ENCODE measurements at regions not wholly inside any gene's neighbourhood (a gene's known extent, or its start where the extent isn't known, plus 50 kb on each side); places are given as distances from the start of the nearest gene placed in this dataset.

- no peak overlapping the region for H3K4me3 Mint-ChIP-seq (ENCODE audit: unreplicated experiment)
- no peak for DNase-seq (ENCODE audit: extremely low spot score, unreplicated experiment)
- no peaks in the 10 kb centered on the region for H3K36me3 Mint-ChIP-seq (ENCODE audit: unreplicated experiment)
- peaks cover 58% of the 10 kb centered on the region for H3K4me1 Mint-ChIP-seq (ENCODE audit: unreplicated experiment)
- H3K27ac Mint-ChIP-seq (ENCODE audit: unreplicated experiment): no peak overlapping the region
- no peaks in the 10 kb centered on the region for H3K9me3 Mint-ChIP-seq (ENCODE audit: unreplicated experiment)
- H3K27me3 Mint-ChIP-seq (ENCODE audit: unreplicated experiment): no peaks in the 10 kb centered on the region
- TF ChIP-seq CTCF (IDR thresholded peaks at IDR 0.05): no peak
Observed at GRCh38 chr5:67996596-67996995, 219.0 kb upstream of the PIK3R1 start.

- H3K9me3 Mint-ChIP-seq (ENCODE audit: unreplicated experiment): no peaks in the 10 kb centered on the region
- H3K27me3 Mint-ChIP-seq (ENCODE audit: unreplicated experiment): no peaks in the 10 kb centered on the region
- H3K36me3 Mint-ChIP-seq (ENCODE audit: unreplicated experiment): no peaks in the 10 kb centered on the region
- peak overlapping the region; percentile 32 for H3K27ac Mint-ChIP-seq (ENCODE audit: unreplicated experiment)
- DNase-seq (ENCODE audit: extremely low spot score, unreplicated experiment): no peak
- no peak overlapping the region for H3K4me3 Mint-ChIP-seq (ENCODE audit: unreplicated experiment)
- no peak for TF ChIP-seq CTCF (IDR thresholded peaks at IDR 0.05)
- H3K4me1 Mint-ChIP-seq (ENCODE audit: unreplicated experiment): peaks cover 58% of the 10 kb centered on the region
Observed at GRCh38 chr5:67992923-67993322, 222.6 kb upstream of the PIK3R1 start.

- Mint-ChIP-seq H3K4me3 (ENCODE audit: unreplicated experiment) (peak overlapping the region; percentile 36), H3K27me3 (ENCODE audit: unreplicated experiment) (no peaks in the 10 kb centered on the region), H3K36me3 (ENCODE audit: unreplicated experiment) (no peaks in the 10 kb centered on the region), H3K4me1 (ENCODE audit: unreplicated experiment) (peaks cover 50% of the 10 kb centered on the region), H3K9me3 (ENCODE audit: unreplicated experiment) (no peaks in the 10 kb centered on the region), H3K27ac (ENCODE audit: unreplicated experiment) (peak overlapping the region; percentile 67)
- peak; percentile 14 for TF ChIP-seq CTCF (IDR thresholded peaks at IDR 0.05)
- no peak for DNase-seq (ENCODE audit: extremely low spot score, unreplicated experiment)
Observed at GRCh38 chr5:67989456-67989855, 226.1 kb upstream of the PIK3R1 start.

GRCh38 chr5:67986761-67987160, 228.8 kb upstream of the PIK3R1 start:
- TF ChIP-seq CTCF (IDR thresholded peaks at IDR 0.05): no peak
- Mint-ChIP-seq H3K4me3 (ENCODE audit: unreplicated experiment) (no peak overlapping the region), H3K36me3 (ENCODE audit: unreplicated experiment) (no peaks in the 10 kb centered on the region), H3K9me3 (ENCODE audit: unreplicated experiment) (no peaks in the 10 kb centered on the region), H3K27me3 (ENCODE audit: unreplicated experiment) (no peaks in the 10 kb centered on the region), H3K4me1 (ENCODE audit: unreplicated experiment) (peaks cover 42% of the 10 kb centered on the region), H3K27ac (ENCODE audit: unreplicated experiment) (no peak overlapping the region)
- DNase-seq (ENCODE audit: extremely low spot score, unreplicated experiment): no peak

GRCh38 chr5:67985686-67986387, 229.7 kb upstream of the PIK3R1 start:
- no peaks in the 10 kb centered on the region for H3K36me3 Mint-ChIP-seq (ENCODE audit: unreplicated experiment)
- no peak overlapping the region for H3K27ac Mint-ChIP-seq (ENCODE audit: unreplicated experiment)
- no peak for DNase-seq (ENCODE audit: extremely low spot score, unreplicated experiment)
- no peak for TF ChIP-seq CTCF (IDR thresholded peaks at IDR 0.05)
- no peaks in the 10 kb centered on the region for H3K9me3 Mint-ChIP-seq (ENCODE audit: unreplicated experiment)
- H3K4me3 Mint-ChIP-seq (ENCODE audit: unreplicated experiment): no peak overlapping the region
- peaks cover 38% of the 10 kb centered on the region for H3K4me1 Mint-ChIP-seq (ENCODE audit: unreplicated experiment)
- H3K27me3 Mint-ChIP-seq (ENCODE audit: unreplicated experiment): no peaks in the 10 kb centered on the region

Measured in osteocyte (in vitro differentiated cells).